NCI-H82 treated with DMSO at 0.1 percent for 48 hours (cell line): ENCODE measurements at regions not wholly inside any gene's neighbourhood (a gene's known extent, or its start where the extent isn't known, plus 50 kb on each side); places are given as distances from the start of the nearest gene placed in this dataset.

Experiments
- DNase-seq: peaks from one replicate; lab custom pipeline; 2025; ENCODE audit not compliant: unreplicated experiment; lab: John Stamatoyannopoulos, UW

DNA sequence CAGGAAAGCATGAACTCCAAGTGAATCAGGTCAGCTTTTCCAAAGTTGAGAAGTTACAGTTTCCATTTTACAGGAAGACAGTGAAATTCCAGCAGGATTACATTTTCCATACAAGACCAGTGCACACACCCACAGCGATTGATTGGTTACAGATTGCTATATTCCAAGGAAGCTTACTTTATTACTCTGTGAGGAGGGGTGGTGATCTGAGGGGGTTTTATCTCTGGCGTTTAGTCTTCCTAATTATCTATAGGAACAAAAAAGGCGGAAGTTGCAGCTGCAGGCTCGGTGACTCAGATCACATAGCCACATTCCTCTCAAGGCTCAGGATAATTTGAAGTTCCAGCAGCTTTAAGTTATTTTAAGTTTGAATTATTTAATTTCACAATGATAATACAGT, 450.4 kb upstream of the NMUR2 start:
- DNase-seq: no peak

- no peak for DNase-seq
Measured at GRCh38 chr5:152861231-152861630, 456.2 kb upstream of the NMUR2 start.

DNA sequence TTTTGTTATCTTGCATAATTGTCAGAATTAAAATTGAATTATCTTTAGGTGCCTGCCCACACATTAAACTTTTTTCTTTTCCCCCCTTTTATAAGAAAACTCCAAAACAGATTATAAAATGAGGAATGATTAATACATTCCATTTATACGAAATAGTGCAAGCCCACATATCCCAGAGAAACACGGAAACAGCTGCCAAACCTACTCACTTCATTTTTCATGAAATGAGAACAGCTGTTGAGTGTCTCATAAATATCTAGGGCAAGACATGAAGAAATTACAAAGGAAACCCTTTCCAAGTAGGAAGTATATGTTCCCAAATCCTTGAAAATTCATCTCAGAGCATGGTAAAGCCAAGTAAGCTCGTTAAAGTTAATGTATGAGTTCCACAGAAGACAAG, 459.4 kb upstream of the NMUR2 start:
- DNase-seq: no peak

DNA sequence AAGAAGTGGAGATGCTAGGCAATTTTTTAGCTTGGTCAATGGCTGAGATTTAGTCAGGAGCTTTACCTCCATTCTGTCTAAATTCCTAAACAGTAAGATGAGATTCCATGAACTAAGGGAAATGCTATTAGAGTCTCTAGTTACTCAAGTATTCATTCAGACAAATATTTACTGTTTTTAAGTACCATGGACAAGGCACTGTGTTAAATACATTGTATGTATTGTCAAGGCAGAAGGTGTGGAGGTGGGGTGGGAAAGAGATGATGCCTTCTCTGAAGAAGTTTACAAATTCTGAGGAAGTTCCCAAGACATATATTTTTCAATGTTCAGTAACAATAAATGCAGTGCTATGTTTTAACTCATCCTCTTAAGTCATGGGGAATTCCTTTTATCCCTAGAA, 459.9 kb upstream of the NMUR2 start:
- DNase-seq: no peak

- no peak for DNase-seq
Measured at GRCh38 chr5:152869971-152870370, 464.9 kb upstream of the NMUR2 start.

GRCh38 chr5:152882621-152883020, 477.5 kb upstream of the NMUR2 start:
- peak; percentile 28 for DNase-seq

GRCh38 chr5:152883066-152883775, 478.1 kb upstream of the NMUR2 start:
- DNase-seq: peak; percentile 67

GRCh38 chr5:152884006-152884405, 478.9 kb upstream of the NMUR2 start:
- DNase-seq: no peak

- DNase-seq: peak; percentile 75
Measured at GRCh38 chr5:152900332-152900731, 495.3 kb upstream of the NMUR2 start.

- DNase-seq: no peak
Measured at GRCh38 chr5:152901754-152902153, 496.7 kb upstream of the NMUR2 start.

- DNase-seq: no peak
Measured at GRCh38 chr5:152905286-152905685, 500.2 kb upstream of the NMUR2 start.

DNA sequence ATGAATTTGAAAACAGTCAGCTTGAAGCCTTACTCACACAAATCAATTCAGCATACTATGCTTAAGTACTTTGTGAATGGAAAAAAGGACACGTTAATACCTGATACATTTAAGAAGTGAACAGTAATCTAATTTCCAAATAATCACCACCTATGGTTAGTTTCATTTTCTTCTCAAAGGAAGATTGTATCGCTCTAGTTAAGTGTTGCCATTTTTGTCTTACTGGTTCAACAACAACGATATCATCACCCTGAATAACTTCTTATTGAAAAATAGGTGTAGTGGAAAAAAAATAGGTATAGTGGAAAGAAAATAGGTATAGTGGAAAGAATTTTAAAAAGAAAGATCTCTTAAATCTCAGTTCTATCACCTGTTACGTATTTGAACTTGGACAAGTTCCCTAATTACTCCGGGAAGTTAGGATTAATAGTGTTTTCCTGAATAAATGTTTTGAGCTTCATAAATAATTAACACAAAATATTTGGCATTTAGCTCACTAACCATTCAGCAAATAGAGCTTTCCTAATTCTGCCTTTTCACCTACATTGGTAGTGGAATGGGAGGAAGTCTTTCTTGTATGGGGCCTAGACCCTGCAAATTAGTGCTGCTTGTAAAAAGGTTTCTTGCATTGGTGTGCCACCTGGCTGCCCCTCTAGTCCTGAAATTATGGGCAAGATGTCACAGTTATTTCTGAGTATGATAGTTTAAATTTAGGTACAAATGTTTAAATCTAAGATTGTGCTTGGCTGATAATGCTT, 502.6 kb upstream of the NMUR2 start:
- no peak for DNase-seq

GRCh38 chr5:152912924-152913323, 507.8 kb upstream of the NMUR2 start:
- DNase-seq: no peak

DNA sequence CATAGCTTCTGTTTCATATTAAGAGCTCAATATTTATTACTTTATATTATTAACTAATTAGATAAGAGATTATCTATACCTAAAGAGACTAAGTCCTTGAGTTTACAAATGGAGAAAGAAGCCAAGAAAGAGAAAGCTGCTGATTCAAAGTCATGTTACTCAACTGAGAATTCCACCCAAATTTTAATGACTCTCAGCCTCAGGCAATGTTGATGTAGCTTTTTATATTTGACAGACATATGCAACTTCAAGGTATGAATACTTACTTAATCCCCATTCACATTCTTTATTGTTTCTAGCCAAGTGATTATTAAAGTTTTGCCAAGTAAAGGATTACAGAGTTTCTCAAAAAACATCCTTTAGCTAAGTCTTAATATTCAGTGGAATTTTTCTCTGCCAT, 527.5 kb upstream of the NMUR2 start:
- DNase-seq: no peak

DNA sequence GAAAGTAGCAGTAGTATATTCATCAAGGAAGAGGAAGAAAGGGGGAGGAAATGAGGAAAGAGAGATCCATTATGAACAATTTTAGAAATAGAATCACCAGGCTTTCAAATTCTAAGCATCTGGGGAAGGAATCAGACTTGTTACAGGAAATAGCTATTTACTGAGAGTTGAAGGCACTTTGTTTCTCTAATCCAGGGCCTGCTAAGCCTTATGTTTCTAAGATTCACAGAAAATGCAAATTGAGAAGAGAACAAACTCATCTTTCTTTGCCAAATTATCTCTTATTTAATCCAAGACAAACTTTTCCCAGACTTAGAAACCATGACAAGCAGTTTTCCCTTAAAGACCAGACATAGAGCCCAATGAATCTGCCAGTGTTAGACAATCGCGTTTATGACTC, 528.0 kb upstream of the NMUR2 start:
- DNase-seq: no peak

GRCh38 chr5:152938630-152939029, 533.6 kb upstream of the NMUR2 start:
- DNase-seq: no peak

GRCh38 chr5:152942633-152943336, 537.7 kb upstream of the NMUR2 start:
- DNase-seq: peak; percentile 33

DNA sequence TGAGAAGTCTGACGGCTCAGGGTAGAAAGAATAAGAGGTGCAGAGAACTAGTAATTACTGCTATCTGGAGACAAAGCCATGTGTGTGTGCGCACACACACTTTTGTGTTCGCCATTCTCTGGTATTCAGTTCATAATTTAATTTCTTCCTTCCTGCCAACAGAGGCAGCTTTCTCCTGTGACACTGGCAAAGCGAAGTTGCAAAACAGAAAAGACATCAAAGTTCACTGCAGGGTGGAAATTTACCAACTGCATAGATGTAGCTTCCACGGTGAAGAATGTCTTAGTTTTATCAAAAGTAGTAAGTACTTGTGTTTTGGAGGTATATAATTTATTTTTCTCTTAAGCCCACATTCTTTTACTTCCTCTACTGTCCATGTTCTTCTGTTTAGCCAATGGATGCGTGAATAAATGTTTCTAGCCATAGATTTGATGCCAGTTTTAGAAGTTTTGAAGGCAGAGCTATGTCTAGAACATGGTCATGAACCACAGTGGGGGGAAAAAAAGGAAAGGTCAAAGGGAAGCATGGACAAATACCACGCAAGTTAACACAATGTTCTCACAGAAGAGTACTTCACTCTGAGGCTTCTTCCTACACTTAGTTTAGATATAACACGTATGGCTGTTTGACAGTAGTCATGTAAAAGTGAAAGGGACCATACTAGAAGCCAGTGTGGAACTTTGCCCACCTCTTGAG, 536.5 kb upstream of the GRIA1 start:
- DNase-seq: no peak

- DNase-seq: no peak
Measured at GRCh38 chr5:152956943-152957613, 533.4 kb upstream of the GRIA1 start.

- no peak for DNase-seq
Measured at GRCh38 chr5:152978141-152978835, 512.2 kb upstream of the GRIA1 start.
